ENCODE measurements at regions not wholly inside any gene's neighbourhood (a gene's known extent, or its start where the extent isn't known, plus 50 kb on each side); places are given as distances from the start of the nearest gene placed in this dataset.
"Not testable (repeated sequence)": the region's sequence is repeated elsewhere in the genome, so short reads cannot be mapped to it uniquely, and the experiment has no call there.

- no peaks in the 10 kb centered on the region for H3K79me2 ChIP-seq
- no peak overlapping the region for H3K4me3 ChIP-seq
- no peaks in the 10 kb centered on the region for H3K27me3 ChIP-seq
- no peaks in the 10 kb centered on the region for H3K9me2 ChIP-seq (replicated peaks; ENCODE audit: insufficient read depth)
- H4K20me1 ChIP-seq (ENCODE audit: insufficient read depth, poor library complexity, severe bottlenecking) = no peaks in the 10 kb centered on the region
- no peaks in the 10 kb centered on the region for H3K36me3 ChIP-seq (replicated peaks; ENCODE audit: insufficient read depth, low read depth)
- DNase-seq (ENCODE audit: low spot score) = no peak
- H3K4me2 ChIP-seq = no peak overlapping the region
- 78% methylated on average over 7 of the region's 7 CpGs for WGBS (ENCODE audit: low lambda C conversion rate, missing lambda C conversion rate)
- no peak for TF ChIP-seq EZH2 (IDR thresholded peaks at IDR 0.05; ENCODE audit: borderline replicate concordance)
- TF ChIP-seq, protein P1, sequence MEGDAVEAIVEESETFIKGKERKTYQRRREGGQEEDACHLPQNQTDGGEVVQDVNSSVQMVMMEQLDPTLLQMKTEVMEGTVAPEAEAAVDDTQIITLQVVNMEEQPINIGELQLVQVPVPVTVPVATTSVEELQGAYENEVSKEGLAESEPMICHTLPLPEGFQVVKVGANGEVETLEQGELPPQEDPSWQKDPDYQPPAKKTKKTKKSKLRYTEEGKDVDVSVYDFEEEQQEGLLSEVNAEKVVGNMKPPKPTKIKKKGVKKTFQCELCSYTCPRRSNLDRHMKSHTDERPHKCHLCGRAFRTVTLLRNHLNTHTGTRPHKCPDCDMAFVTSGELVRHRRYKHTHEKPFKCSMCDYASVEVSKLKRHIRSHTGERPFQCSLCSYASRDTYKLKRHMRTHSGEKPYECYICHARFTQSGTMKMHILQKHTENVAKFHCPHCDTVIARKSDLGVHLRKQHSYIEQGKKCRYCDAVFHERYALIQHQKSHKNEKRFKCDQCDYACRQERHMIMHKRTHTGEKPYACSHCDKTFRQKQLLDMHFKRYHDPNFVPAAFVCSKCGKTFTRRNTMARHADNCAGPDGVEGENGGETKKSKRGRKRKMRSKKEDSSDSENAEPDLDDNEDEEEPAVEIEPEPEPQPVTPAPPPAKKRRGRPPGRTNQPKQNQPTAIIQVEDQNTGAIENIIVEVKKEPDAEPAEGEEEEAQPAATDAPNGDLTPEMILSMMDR (IDR thresholded peaks at IDR 0.05; ENCODE audit: poor library complexity) = no peak
- no peak for TF ChIP-seq EZH2phosphoT487 (IDR thresholded peaks at IDR 0.05; ENCODE audit: low read depth, severe bottlenecking, unreplicated experiment)
- no peaks in the 10 kb centered on the region for H3K4me1 ChIP-seq (ENCODE audit: insufficient read depth)
- no peaks in the 10 kb centered on the region for H3K9me3 ChIP-seq (ENCODE audit: low read depth)
- no peak overlapping the region for H3K27ac ChIP-seq
- H2AFZ ChIP-seq = no peak overlapping the region
Observed at GRCh38 chr11:49377978-49378377, 169.6 kb upstream of the FOLH1 start.

- 67% methylated on average over 5 of the region's 5 CpGs for WGBS (ENCODE audit: low lambda C conversion rate, missing lambda C conversion rate)
- H3K4me3 ChIP-seq; H3K27ac ChIP-seq; H3K4me2 ChIP-seq; DNase-seq (ENCODE audit: low spot score); H3K4me1 ChIP-seq (ENCODE audit: insufficient read depth); H3K9me2 ChIP-seq (replicated peaks; ENCODE audit: insufficient read depth); H3K79me2 ChIP-seq; H2AFZ ChIP-seq; H3K9me3 ChIP-seq (ENCODE audit: low read depth); H3K27me3 ChIP-seq; H4K20me1 ChIP-seq (ENCODE audit: insufficient read depth, poor library complexity, severe bottlenecking); H3K36me3 ChIP-seq (replicated peaks; ENCODE audit: insufficient read depth, low read depth): not testable (repeated sequence)
Observed at GRCh38 chr11:49373866-49374265, 165.5 kb upstream of the FOLH1 start.

- not testable (repeated sequence) for H3K27ac ChIP-seq; H3K4me3 ChIP-seq; H3K9me3 ChIP-seq (ENCODE audit: low read depth); H4K20me1 ChIP-seq (ENCODE audit: insufficient read depth, poor library complexity, severe bottlenecking); H2AFZ ChIP-seq; H3K4me2 ChIP-seq; H3K9me2 ChIP-seq (replicated peaks; ENCODE audit: insufficient read depth); H3K4me1 ChIP-seq (ENCODE audit: insufficient read depth); DNase-seq (ENCODE audit: low spot score); H3K36me3 ChIP-seq (replicated peaks; ENCODE audit: insufficient read depth, low read depth); H3K79me2 ChIP-seq; H3K27me3 ChIP-seq
Observed at GRCh38 chr11:49373385-49373784, 165.0 kb upstream of the FOLH1 start.

DNA sequence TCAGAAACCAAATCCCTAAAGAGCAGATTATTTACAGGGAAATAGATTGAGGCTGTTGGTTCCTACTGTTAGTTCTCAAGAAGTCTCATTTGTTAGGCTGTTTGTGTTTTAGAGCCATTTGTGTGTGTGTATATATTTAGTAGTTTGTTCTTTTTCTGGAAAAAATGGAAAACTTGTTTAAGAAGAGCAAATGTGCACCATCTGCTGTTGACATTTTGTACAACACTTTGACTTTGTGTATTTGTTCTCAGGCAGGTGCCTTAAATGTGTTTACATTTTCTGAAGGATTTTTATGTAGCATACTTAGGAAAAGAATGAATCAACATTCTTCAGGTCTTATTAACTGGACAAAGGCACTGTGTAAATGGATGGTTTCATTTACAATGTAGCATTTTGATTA lies 163.7 kb upstream of the FOLH1 start:
- H4K20me1 ChIP-seq (ENCODE audit: insufficient read depth, poor library complexity, severe bottlenecking); H3K36me3 ChIP-seq (replicated peaks; ENCODE audit: insufficient read depth, low read depth); H2AFZ ChIP-seq; H3K27ac ChIP-seq; H3K79me2 ChIP-seq; H3K4me1 ChIP-seq (ENCODE audit: insufficient read depth); H3K27me3 ChIP-seq; DNase-seq (ENCODE audit: low spot score); H3K9me2 ChIP-seq (replicated peaks; ENCODE audit: insufficient read depth); H3K9me3 ChIP-seq (ENCODE audit: low read depth); H3K4me3 ChIP-seq; H3K4me2 ChIP-seq: not testable (repeated sequence)
- TF ChIP-seq, protein P1 (IDR thresholded peaks at IDR 0.05; ENCODE audit: poor library complexity) = peak; percentile 51

DNA sequence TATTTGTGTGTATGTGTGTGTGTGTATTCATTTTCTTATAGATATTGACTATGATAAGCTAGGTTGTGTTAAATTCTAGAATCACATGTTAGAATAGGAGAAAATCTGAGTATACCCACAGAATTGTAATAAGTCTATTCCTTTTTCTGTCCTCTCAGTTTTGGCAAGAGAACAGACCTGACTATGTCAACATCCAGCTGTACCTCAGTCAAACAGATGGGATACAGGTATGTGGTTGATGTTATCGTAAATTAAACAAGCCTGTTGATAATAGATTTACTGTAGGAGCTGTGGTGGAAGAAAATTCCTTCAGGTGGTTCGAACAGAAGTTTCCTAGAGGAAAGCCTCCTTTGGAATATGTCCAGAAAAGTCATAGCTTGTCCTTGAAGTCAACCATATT lies 160.2 kb upstream of the FOLH1 start:
- not testable (repeated sequence) for H2AFZ ChIP-seq; H3K9me2 ChIP-seq (replicated peaks; ENCODE audit: insufficient read depth); H3K9me3 ChIP-seq (ENCODE audit: low read depth); DNase-seq (ENCODE audit: low spot score); H3K79me2 ChIP-seq; H3K4me3 ChIP-seq; H3K27ac ChIP-seq; H3K36me3 ChIP-seq (replicated peaks; ENCODE audit: insufficient read depth, low read depth); H3K4me1 ChIP-seq (ENCODE audit: insufficient read depth); H4K20me1 ChIP-seq (ENCODE audit: insufficient read depth, poor library complexity, severe bottlenecking); H3K4me2 ChIP-seq; H3K27me3 ChIP-seq
- WGBS (ENCODE audit: low lambda C conversion rate, missing lambda C conversion rate) = 53% methylated on average over 2 of the region's 2 CpGs

- not testable (repeated sequence) for H3K36me3 ChIP-seq (replicated peaks; ENCODE audit: insufficient read depth, low read depth); H3K4me1 ChIP-seq (ENCODE audit: insufficient read depth); H3K4me2 ChIP-seq; H3K27me3 ChIP-seq; H2AFZ ChIP-seq; H3K79me2 ChIP-seq; DNase-seq (ENCODE audit: low spot score); H4K20me1 ChIP-seq (ENCODE audit: insufficient read depth, poor library complexity, severe bottlenecking); H3K4me3 ChIP-seq; H3K27ac ChIP-seq; H3K9me3 ChIP-seq (ENCODE audit: low read depth); H3K9me2 ChIP-seq (replicated peaks; ENCODE audit: insufficient read depth)
Observed at GRCh38 chr11:49365375-49365774, 157.0 kb upstream of the FOLH1 start.

DNA sequence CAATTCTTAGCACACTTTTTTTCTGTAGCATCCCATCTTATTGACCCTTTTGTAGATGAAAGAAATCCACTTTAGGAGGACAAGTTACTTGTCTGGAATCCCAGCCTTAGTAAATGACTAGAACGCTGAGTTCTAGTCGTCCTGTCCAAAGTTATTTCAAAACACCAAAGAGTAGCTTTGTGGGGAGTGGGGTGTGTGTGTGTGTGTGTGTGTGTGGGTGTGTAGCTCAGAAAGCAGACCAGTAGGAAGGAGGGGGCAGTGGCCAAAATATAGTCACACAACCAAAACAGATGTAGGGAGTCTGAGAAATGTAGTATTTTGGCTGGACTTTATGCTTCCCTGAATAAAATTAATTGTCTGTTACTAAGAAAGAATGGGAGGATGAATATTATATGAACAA lies 154.6 kb upstream of the FOLH1 start:
- H3K27me3 ChIP-seq; H3K9me3 ChIP-seq (ENCODE audit: low read depth); H4K20me1 ChIP-seq (ENCODE audit: insufficient read depth, poor library complexity, severe bottlenecking); DNase-seq (ENCODE audit: low spot score); H3K4me2 ChIP-seq; H3K4me3 ChIP-seq; H3K4me1 ChIP-seq (ENCODE audit: insufficient read depth); H2AFZ ChIP-seq; H3K9me2 ChIP-seq (replicated peaks; ENCODE audit: insufficient read depth); H3K79me2 ChIP-seq; H3K27ac ChIP-seq; H3K36me3 ChIP-seq (replicated peaks; ENCODE audit: insufficient read depth, low read depth): not testable (repeated sequence)
- WGBS (ENCODE audit: low lambda C conversion rate, missing lambda C conversion rate) = 98% methylated on average over 2 of the region's 2 CpGs

- not testable (repeated sequence) for H3K4me1 ChIP-seq (ENCODE audit: insufficient read depth); H3K9me3 ChIP-seq (ENCODE audit: low read depth); H3K27ac ChIP-seq; H3K4me2 ChIP-seq; H2AFZ ChIP-seq; H3K79me2 ChIP-seq; DNase-seq (ENCODE audit: low spot score); H3K27me3 ChIP-seq; H3K9me2 ChIP-seq (replicated peaks; ENCODE audit: insufficient read depth); H3K4me3 ChIP-seq; H3K36me3 ChIP-seq (replicated peaks; ENCODE audit: insufficient read depth, low read depth); H4K20me1 ChIP-seq (ENCODE audit: insufficient read depth, poor library complexity, severe bottlenecking)
Observed at GRCh38 chr11:49354536-49354935, 146.1 kb upstream of the FOLH1 start.
